HCT116 (cell line): ENCODE measurements at regions not wholly inside any gene's neighbourhood (a gene's known extent, or its start where the extent isn't known, plus 50 kb on each side); places are given as distances from the start of the nearest gene placed in this dataset.

Experiments
- ATAC-seq: fragments of 200-7000 bp; cut with Tn5 transposase; 2 replicates; pipeline ENCODE4 v1.9.1; 2020; ENCODE audit warnings: mild to moderate bottlenecking, moderate library complexity
- BruUV-seq: library from RNA; stranded (reverse); fragments of 400-500 nt; replicated peaks from 2 replicates; lab custom pipeline; 2021; lab: Mats Ljungman, UMichigan
- CTCF ChIA-PET: fragments of 300-600 bp; sonication (Branson Sonifier 250); formaldehyde crosslinking; loops from one replicate; lab custom pipeline; 2021; ENCODE audit warnings: antibody characterized with exemption; lab: Charles Lee
- POLR2A ChIA-PET: fragments of 300-600, 350-600 bp; sonication (Branson Sonifier 250); formaldehyde crosslinking; loops from one replicate; lab custom pipeline; 2021; ENCODE audit warnings: antibody characterized with exemption; lab: Charles Lee
- RAD21 ChIA-PET, 2 experiments: fragments of 300-600 bp; sonication (Branson Sonifier 250); formaldehyde crosslinking; loops; one replicate each; lab custom pipeline; 2023; ENCODE audit warnings: low total read pairs in 2 of 2; ENCODE audit not compliant: uncharacterized antibody in 2 of 2, unreplicated experiment in 2 of 2, low non-redundant PET in 1 of 2; lab: Charles Lee
- DNase-seq: peaks from one replicate; pipeline ENCODE4 v3.0.0-alpha.2; 2010; ENCODE audit warnings: low read depth, low spot score
- H2AFZ ChIP-seq: fragments of 200-600 bp; shearing (Covaris generic), sonication (generic); 2 replicates; pipeline ENCODE4 v1.6.1; 2017; ENCODE audit warnings: low read depth, mixed run types, mixed read lengths, antibody characterized with exemption, low read length; ENCODE audit not compliant: poor library complexity, severe bottlenecking
- H3K27ac ChIP-seq: 2 replicates; pipeline ENCODE4 v1.5.1; 2012; ENCODE audit warnings: low read depth, low read length
- H3K27me3 ChIP-seq: fragments of 200-600 bp; sonication (generic); 2 replicates; pipeline ENCODE4 v1.6.1; 2016; ENCODE audit warnings: mixed run types, low read length, mixed read lengths; ENCODE audit not compliant: insufficient read depth
- H3K36me3 ChIP-seq, 2 experiments: fragments of 200-500 bp in 1 of 2; fragments of 200-600 bp in 1 of 2; sonication (Bioruptor generic) in 1 of 2; sonication (generic) in 1 of 2; 2 replicates each; pipeline versions ENCODE4 v1.5.1 to v1.6.1; 2014 to 2016; ENCODE audit warnings: low read length in 2 of 2, inconsistent platforms in 1 of 2, mixed read lengths in 1 of 2, mixed run types in 1 of 2; ENCODE audit not compliant: insufficient read depth in 2 of 2, control insufficient read depth in 1 of 2
- H3K4me1 ChIP-seq, 2 experiments: fragments of 200-600 bp in 1 of 2; sonication (generic) in 1 of 2; 2 replicates each; pipeline versions ENCODE4 v1.5.1 to v1.6.1; 2012 to 2017; ENCODE audit warnings: low read length in 2 of 2, inconsistent platforms in 1 of 2, mild to moderate bottlenecking in 1 of 2, mixed read lengths in 1 of 2, mixed run types in 1 of 2, moderate library complexity in 1 of 2; ENCODE audit not compliant: insufficient read depth in 2 of 2, control insufficient read depth in 1 of 2
- H3K4me2 ChIP-seq: fragments of 200-600 bp; sonication (generic); 2 replicates; pipeline ENCODE4 v1.6.1; 2017; ENCODE audit warnings: mixed run types, low read length, mixed read lengths
- H3K4me3 ChIP-seq, 2 experiments: fragments of 200-600 bp in 1 of 2; sonication (generic) in 1 of 2; replicated peaks in 1 of 2; 2 replicates each; pipeline ENCODE4 v1.5.1; 2011 to 2016; ENCODE audit warnings: low read length in 2 of 2, control low read depth in 1 of 2, low read depth in 1 of 2, mild to moderate bottlenecking in 1 of 2, mixed read lengths in 1 of 2, mixed run types in 1 of 2
- H3K79me2 ChIP-seq: fragments of 200-600 bp; sonication (generic); 2 replicates; pipeline ENCODE4 v1.6.1; 2017; ENCODE audit warnings: mild to moderate bottlenecking, mixed run types, low read length, moderate library complexity, mixed read lengths; ENCODE audit not compliant: insufficient read depth
- H3K9ac ChIP-seq: fragments of 200-600 bp; sonication (generic); 2 replicates; pipeline ENCODE4 v1.6.1; 2016; ENCODE audit warnings: low read length, mixed read lengths
- H3K9me2 ChIP-seq: fragments of 200-600 bp; sonication (generic), shearing (Covaris generic); 2 replicates; pipeline ENCODE4 v1.6.1; 2017; ENCODE audit warnings: mixed run types, mild to moderate bottlenecking, moderate library complexity; ENCODE audit not compliant: insufficient read depth
- H3K9me3 ChIP-seq, 2 experiments: fragments of 200-500 bp in 1 of 2; fragments of 200-600 bp in 1 of 2; sonication (Bioruptor generic) in 1 of 2; sonication (generic) in 1 of 2; 2 replicates each; pipeline ENCODE4 v1.6.1; 2014 to 2017; ENCODE audit warnings: low read length in 2 of 2, mixed read lengths in 2 of 2, inconsistent platforms in 1 of 2, low read depth in 1 of 2, mild to moderate bottlenecking in 1 of 2, mixed run types in 1 of 2, moderate library complexity in 1 of 2; ENCODE audit not compliant: control insufficient read depth in 1 of 2, insufficient read depth in 1 of 2
- H4K20me1 ChIP-seq: fragments of 200-600 bp; sonication (generic), shearing (Covaris generic); 2 replicates; pipeline ENCODE4 v1.6.1; 2017; ENCODE audit warnings: mixed run types, mild to moderate bottlenecking, moderate library complexity; ENCODE audit not compliant: insufficient read depth
- CEBPB ChIP-seq: IDR thresholded peaks from 2 replicates; pipeline ENCODE4 v1.6.1; 2012; ENCODE audit warnings: low read depth
- ELF1 ChIP-seq: IDR thresholded peaks from 2 replicates; pipeline ENCODE4 v1.6.1; 2012; ENCODE audit warnings: low read depth, borderline replicate concordance
- EZH2 ChIP-seq: fragments of 200-600 bp; sonication (generic); IDR thresholded peaks from 2 replicates; pipeline ENCODE4 v1.6.1; 2017; ENCODE audit warnings: antibody characterized with exemption, mixed run types
- EZH2phosphoT487 ChIP-seq: fragments of 200-600 bp; IDR thresholded peaks from 2 replicates; pipeline ENCODE4 v1.6.1; 2018; ENCODE audit warnings: antibody characterized with exemption, borderline replicate concordance
- FOSL1 ChIP-seq: IDR thresholded peaks from 2 replicates; pipeline ENCODE4 v1.6.1; 2012; ENCODE audit warnings: low read depth
- JUND ChIP-seq: IDR thresholded peaks from 2 replicates; pipeline ENCODE4 v1.6.1; 2012
- POLR2A ChIP-seq: IDR thresholded peaks from 2 replicates; pipeline ENCODE4 v1.7.0; 2011; ENCODE audit warnings: borderline replicate concordance; ENCODE audit not compliant: insufficient read depth, insufficient read length; ENCODE audit errors: extremely low read depth
- SIN3A ChIP-seq: IDR thresholded peaks from 2 replicates; pipeline ENCODE4 v1.6.1; 2012; ENCODE audit warnings: low read depth
- SP1 ChIP-seq: IDR thresholded peaks from 2 replicates; pipeline ENCODE4 v1.6.1; 2012; ENCODE audit warnings: low read depth
- SRF ChIP-seq: IDR thresholded peaks from 2 replicates; pipeline ENCODE4 v1.6.1; 2012; ENCODE audit warnings: low read depth
- TCF7L2 ChIP-seq: IDR thresholded peaks from 2 replicates; pipeline ENCODE4 v1.7.0; 2011; ENCODE audit warnings: borderline replicate concordance, inconsistent platforms; ENCODE audit not compliant: insufficient read depth, insufficient read length; ENCODE audit errors: extremely low read depth
- YY1 ChIP-seq: IDR thresholded peaks from 2 replicates; pipeline ENCODE4 v1.6.1; 2011; ENCODE audit warnings: low read length, low read depth, moderate library complexity, mild to moderate bottlenecking; ENCODE audit not compliant: insufficient replicate concordance; ENCODE audit errors: extremely low read depth
- ZFX ChIP-seq: fragments of 450-650 bp; IDR thresholded peaks from 2 replicates; pipeline ENCODE4 v1.6.1; 2017
- ZNF274 ChIP-seq: fragments of 200-500 bp; sonication (Bioruptor generic); IDR thresholded peaks from 2 replicates; pipeline ENCODE4 v1.6.1; 2014; ENCODE audit warnings: mild to moderate bottlenecking, low read depth, low read length, inconsistent platforms
- intact Hi-C: fragments of 100-400 bp; cut with micrococcal nuclease; formaldehyde crosslinking; loops from 2 replicates; pipeline ENCODE4 v1.10.0; 2022
- TF ChIP-seq, protein P1 (sequence below): IDR thresholded peaks from 2 replicates; pipeline ENCODE4 v1.6.1; 2012

DNA sequence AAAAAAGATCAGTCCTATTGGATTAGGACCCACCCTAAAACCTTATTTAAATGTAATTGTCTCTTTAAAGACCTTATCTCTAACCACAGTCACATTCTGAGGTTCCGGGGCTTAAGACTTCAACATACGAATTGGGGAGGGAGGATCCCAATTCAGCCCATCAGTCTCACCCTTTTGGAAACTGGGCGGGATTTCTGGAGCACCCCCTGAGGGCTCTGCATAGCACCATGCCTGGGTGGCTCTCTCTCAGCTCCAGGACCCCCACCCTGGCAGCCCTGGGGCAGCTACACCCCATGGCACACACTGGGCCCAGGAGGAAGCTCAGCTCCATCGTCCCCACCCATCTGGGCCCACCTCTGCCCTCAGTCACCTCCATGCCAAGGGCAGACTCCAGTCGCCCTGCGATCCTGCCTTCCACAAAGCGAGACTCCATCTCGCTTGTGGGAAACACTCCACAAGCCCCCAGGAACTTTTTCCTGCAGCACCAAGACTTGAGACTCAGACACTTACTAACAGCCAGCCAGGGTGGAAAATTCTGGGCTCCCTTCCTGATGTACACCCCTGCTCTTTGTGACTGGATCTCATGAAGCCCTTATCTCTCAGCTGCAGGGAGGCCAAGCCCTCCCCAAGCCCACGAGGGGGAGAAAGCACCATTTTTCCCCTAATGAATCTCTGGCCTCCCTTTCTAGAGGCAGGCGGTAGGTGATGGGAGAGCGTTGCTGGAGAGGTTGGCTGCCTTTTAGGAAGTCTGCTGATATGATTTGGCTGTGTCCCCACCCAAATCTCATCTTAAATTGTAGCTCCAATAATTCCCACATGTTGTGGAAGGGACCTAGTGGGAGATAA lies 90.8 kb upstream of the KDM7A start:
- no peaks in the 10 kb centered on the region for H3K9me3 ChIP-seq
- no peak overlapping the region for H3K4me3 ChIP-seq
- no peaks in the 10 kb centered on the region for H4K20me1 ChIP-seq
- BruUV-seq: no TSS peak
- RAD21 ChIA-PET: interaction anchor here in 1 of 2 experiments (0.7 kb wide), 1 partner anchor 14 kb away, joined by 3 read pairs; no protein-coding TSS in a partner anchor
- CTCF ChIA-PET: no interaction called here
- no peak overlapping the region for H3K4me2 ChIP-seq
- TF ChIP-seq, protein P1, sequence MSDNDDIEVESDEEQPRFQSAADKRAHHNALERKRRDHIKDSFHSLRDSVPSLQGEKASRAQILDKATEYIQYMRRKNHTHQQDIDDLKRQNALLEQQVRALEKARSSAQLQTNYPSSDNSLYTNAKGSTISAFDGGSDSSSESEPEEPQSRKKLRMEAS: no peak
- TF ChIP-seq JUND (no peak), ZFX (no peak), ELF1 (no peak), FOSL1 (no peak), EZH2 (no peak), ZNF274 (no peak), TCF7L2 (no peak), SRF (no peak), SIN3A (no peak), POLR2A (no peak), EZH2phosphoT487 (no peak), SP1 (no peak), CEBPB (no peak), YY1 (no peak)
- POLR2A ChIA-PET: no interaction called here
- H3K79me2 ChIP-seq: no peaks in the 10 kb centered on the region
- no peak overlapping the region for H3K27ac ChIP-seq
- H3K4me1 ChIP-seq: no peaks in the 10 kb centered on the region
- intact Hi-C loops: no loop called here
- H2AFZ ChIP-seq: no peak overlapping the region
- H3K27me3 ChIP-seq: no peaks in the 10 kb centered on the region
- DNase-seq: no peak
- no peak for ATAC-seq
- H3K36me3 ChIP-seq: no peaks in the 10 kb centered on the region
- H3K9me2 ChIP-seq: no peaks in the 10 kb centered on the region
- H3K9ac ChIP-seq: no peak overlapping the region
